HCT116 (cell line): ENCODE measurements at regions not wholly inside any gene's neighbourhood (a gene's known extent, or its start where the extent isn't known, plus 50 kb on each side); places are given as distances from the start of the nearest gene placed in this dataset.

ENCODE experiments used
- CEBPB ChIP-seq: IDR thresholded peaks from 2 replicates; pipeline ENCODE4 v1.6.1; 2012; ENCODE audit warnings: low read depth
- EGR1 ChIP-seq: IDR thresholded peaks from 2 replicates; pipeline ENCODE4 v1.6.1; 2012; ENCODE audit warnings: low read depth
- EZH2 ChIP-seq: fragments of 200-600 bp; sonication (generic); IDR thresholded peaks from 2 replicates; pipeline ENCODE4 v1.6.1; 2017; ENCODE audit warnings: antibody characterized with exemption, mixed run types
- EZH2phosphoT487 ChIP-seq: fragments of 200-600 bp; IDR thresholded peaks from 2 replicates; pipeline ENCODE4 v1.6.1; 2018; ENCODE audit warnings: antibody characterized with exemption, borderline replicate concordance
- FOSL1 ChIP-seq: IDR thresholded peaks from 2 replicates; pipeline ENCODE4 v1.6.1; 2012; ENCODE audit warnings: low read depth
- JUND ChIP-seq: IDR thresholded peaks from 2 replicates; pipeline ENCODE4 v1.6.1; 2012
- POLR2A ChIP-seq: IDR thresholded peaks from 2 replicates; pipeline ENCODE4 v1.7.0; 2011; ENCODE audit warnings: borderline replicate concordance; ENCODE audit not compliant: insufficient read depth, insufficient read length; ENCODE audit errors: extremely low read depth
- POLR2AphosphoS5 ChIP-seq: IDR thresholded peaks from 2 replicates; pipeline ENCODE4 v1.6.1; 2011; ENCODE audit warnings: mild to moderate bottlenecking, low read depth, low read length, moderate library complexity
- RAD21 ChIP-seq: IDR thresholded peaks from 2 replicates; pipeline ENCODE4 v1.6.1; 2012; ENCODE audit warnings: low read depth, mild to moderate bottlenecking
- SIN3A ChIP-seq: IDR thresholded peaks from 2 replicates; pipeline ENCODE4 v1.6.1; 2012; ENCODE audit warnings: low read depth
- TF ChIP-seq, protein P1 (sequence below): IDR thresholded peaks from 2 replicates; pipeline ENCODE4 v1.6.1; 2012
- TF ChIP-seq, protein P2 (sequence below), 3 experiments: fragments of 200-600 bp in 1 of 3; sonication (generic) in 1 of 3; IDR thresholded peaks in 2 of 3; conservative IDR thresholded peaks in 1 of 3; 2 replicates each; pipeline ENCODE4 v1.5.1; 2012 to 2017; ENCODE audit warnings: low read depth in 2 of 3, low read length in 2 of 3, antibody characterized with exemption in 1 of 3, borderline replicate concordance in 1 of 3, control low read depth in 1 of 3, mild to moderate bottlenecking in 1 of 3, mixed read lengths in 1 of 3, mixed run types in 1 of 3, moderate library complexity in 1 of 3; ENCODE audit not compliant: insufficient read depth in 1 of 3
- TF ChIP-seq, protein P3 (sequence below): IDR thresholded peaks from 2 replicates; pipeline ENCODE4 v1.6.1; 2012; ENCODE audit warnings: low read depth

DNA sequence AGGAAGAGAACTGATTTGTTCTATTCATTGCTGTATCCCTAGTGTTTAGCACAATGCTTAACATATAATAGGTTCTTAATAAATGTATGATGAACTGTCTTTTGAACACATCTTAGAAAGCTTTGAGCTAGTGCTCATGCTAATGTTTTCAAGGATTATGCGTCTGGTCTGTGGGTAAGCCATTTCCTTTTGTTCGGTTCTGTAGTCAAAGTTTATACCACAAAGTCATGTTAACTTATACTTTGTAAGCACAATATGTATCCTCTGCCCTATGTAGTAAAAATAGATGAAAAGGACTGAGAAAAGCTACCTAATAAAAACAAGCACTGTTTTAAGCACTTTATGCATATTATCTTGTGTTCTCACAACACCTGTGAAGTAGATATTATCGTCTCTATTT lies 301.9 kb downstream of the GLUD2 start:
- TF ChIP-seq EGR1 (no peak), EZH2 (no peak), POLR2A (no peak), POLR2AphosphoS5 (no peak), SIN3A (no peak), EZH2phosphoT487 (no peak), CEBPB (no peak), RAD21 (no peak), JUND (no peak), FOSL1 (no peak)
- TF ChIP-seq, protein P1, sequence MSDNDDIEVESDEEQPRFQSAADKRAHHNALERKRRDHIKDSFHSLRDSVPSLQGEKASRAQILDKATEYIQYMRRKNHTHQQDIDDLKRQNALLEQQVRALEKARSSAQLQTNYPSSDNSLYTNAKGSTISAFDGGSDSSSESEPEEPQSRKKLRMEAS = no peak
- TF ChIP-seq, protein P2, sequence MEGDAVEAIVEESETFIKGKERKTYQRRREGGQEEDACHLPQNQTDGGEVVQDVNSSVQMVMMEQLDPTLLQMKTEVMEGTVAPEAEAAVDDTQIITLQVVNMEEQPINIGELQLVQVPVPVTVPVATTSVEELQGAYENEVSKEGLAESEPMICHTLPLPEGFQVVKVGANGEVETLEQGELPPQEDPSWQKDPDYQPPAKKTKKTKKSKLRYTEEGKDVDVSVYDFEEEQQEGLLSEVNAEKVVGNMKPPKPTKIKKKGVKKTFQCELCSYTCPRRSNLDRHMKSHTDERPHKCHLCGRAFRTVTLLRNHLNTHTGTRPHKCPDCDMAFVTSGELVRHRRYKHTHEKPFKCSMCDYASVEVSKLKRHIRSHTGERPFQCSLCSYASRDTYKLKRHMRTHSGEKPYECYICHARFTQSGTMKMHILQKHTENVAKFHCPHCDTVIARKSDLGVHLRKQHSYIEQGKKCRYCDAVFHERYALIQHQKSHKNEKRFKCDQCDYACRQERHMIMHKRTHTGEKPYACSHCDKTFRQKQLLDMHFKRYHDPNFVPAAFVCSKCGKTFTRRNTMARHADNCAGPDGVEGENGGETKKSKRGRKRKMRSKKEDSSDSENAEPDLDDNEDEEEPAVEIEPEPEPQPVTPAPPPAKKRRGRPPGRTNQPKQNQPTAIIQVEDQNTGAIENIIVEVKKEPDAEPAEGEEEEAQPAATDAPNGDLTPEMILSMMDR (IDR thresholded peaks at IDR 0.05 in 2 of 3, conservative IDR thresholded peaks at IDR 0.05 in 1 of 3; ENCODE audit: borderline replicate concordance in 1 of 3, insufficient read depth in 1 of 3, low read depth in 2 of 3, low read length in 2 of 3) = no peak
- TF ChIP-seq, protein P3, sequence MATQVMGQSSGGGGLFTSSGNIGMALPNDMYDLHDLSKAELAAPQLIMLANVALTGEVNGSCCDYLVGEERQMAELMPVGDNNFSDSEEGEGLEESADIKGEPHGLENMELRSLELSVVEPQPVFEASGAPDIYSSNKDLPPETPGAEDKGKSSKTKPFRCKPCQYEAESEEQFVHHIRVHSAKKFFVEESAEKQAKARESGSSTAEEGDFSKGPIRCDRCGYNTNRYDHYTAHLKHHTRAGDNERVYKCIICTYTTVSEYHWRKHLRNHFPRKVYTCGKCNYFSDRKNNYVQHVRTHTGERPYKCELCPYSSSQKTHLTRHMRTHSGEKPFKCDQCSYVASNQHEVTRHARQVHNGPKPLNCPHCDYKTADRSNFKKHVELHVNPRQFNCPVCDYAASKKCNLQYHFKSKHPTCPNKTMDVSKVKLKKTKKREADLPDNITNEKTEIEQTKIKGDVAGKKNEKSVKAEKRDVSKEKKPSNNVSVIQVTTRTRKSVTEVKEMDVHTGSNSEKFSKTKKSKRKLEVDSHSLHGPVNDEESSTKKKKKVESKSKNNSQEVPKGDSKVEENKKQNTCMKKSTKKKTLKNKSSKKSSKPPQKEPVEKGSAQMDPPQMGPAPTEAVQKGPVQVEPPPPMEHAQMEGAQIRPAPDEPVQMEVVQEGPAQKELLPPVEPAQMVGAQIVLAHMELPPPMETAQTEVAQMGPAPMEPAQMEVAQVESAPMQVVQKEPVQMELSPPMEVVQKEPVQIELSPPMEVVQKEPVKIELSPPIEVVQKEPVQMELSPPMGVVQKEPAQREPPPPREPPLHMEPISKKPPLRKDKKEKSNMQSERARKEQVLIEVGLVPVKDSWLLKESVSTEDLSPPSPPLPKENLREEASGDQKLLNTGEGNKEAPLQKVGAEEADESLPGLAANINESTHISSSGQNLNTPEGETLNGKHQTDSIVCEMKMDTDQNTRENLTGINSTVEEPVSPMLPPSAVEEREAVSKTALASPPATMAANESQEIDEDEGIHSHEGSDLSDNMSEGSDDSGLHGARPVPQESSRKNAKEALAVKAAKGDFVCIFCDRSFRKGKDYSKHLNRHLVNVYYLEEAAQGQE = no peak
